ENCODE measurements at regions not wholly inside any gene's neighbourhood (a gene's known extent, or its start where the extent isn't known, plus 50 kb on each side); places are given as distances from the start of the nearest gene placed in this dataset.

- Histone ChIP-seq H3F3A (ENCODE audit: low read depth) (no peaks in the 10 kb centered on the region), H2AFZ (ENCODE audit: low read length) (no peak overlapping the region), H3K27me3 (ENCODE audit: insufficient read depth, low read length, poor library complexity, severe bottlenecking) (no peaks in the 10 kb centered on the region), H3K4me1 (ENCODE audit: insufficient read depth, low read length, poor library complexity, severe bottlenecking) (no peaks in the 10 kb centered on the region), H3K4me2 (ENCODE audit: low read depth, low read length, poor library complexity, severe bottlenecking) (no peak overlapping the region), H3K9me2 (replicated peaks; ENCODE audit: low read depth, low read length) (no peaks in the 10 kb centered on the region), H4K20me1 (ENCODE audit: insufficient read depth, low read length, poor library complexity, severe bottlenecking) (no peaks in the 10 kb centered on the region), H3K79me2 (ENCODE audit: insufficient read depth, low read length) (no peaks in the 10 kb centered on the region), H3K9me3 (ENCODE audit: insufficient read depth, low read depth, low read length) (no peaks in the 10 kb centered on the region), H3K4me3 (ENCODE audit: low read length, poor library complexity, severe bottlenecking) (no peak overlapping the region), H3K9ac (ENCODE audit: low read depth, low read length, poor library complexity, severe bottlenecking) (no peak overlapping the region), H3K36me3 (ENCODE audit: insufficient read depth, low read length) (no peaks in the 10 kb centered on the region)
- TF ChIP-seq CTCF (conservative IDR thresholded peaks at IDR 0.05; ENCODE audit: low read length) (no peak), EZH2phosphoT487 (IDR thresholded peaks at IDR 0.05; ENCODE audit: borderline replicate concordance) (no peak)
Observed at GRCh38 chr18:4589056-4589800, 134.1 kb upstream of the DLGAP1 start.

GRCh38 chr18:4587204-4587603 is 132.1 kb upstream of the DLGAP1 start:
- H3F3A ChIP-seq (ENCODE audit: low read depth) = no peaks in the 10 kb centered on the region
- no peaks in the 10 kb centered on the region for H3K36me3 ChIP-seq (ENCODE audit: insufficient read depth, low read length)
- no peak overlapping the region for H3K4me2 ChIP-seq (ENCODE audit: low read depth, low read length, poor library complexity, severe bottlenecking)
- H3K27me3 ChIP-seq (ENCODE audit: insufficient read depth, low read length, poor library complexity, severe bottlenecking) = no peaks in the 10 kb centered on the region
- H2AFZ ChIP-seq (ENCODE audit: low read length) = no peak overlapping the region
- no peaks in the 10 kb centered on the region for H4K20me1 ChIP-seq (ENCODE audit: insufficient read depth, low read length, poor library complexity, severe bottlenecking)
- H3K9me3 ChIP-seq (ENCODE audit: insufficient read depth, low read depth, low read length) = no peaks in the 10 kb centered on the region
- no peak overlapping the region for H3K4me3 ChIP-seq (ENCODE audit: low read length, poor library complexity, severe bottlenecking)
- TF ChIP-seq EZH2phosphoT487 (IDR thresholded peaks at IDR 0.05; ENCODE audit: borderline replicate concordance) = no peak
- no peak for TF ChIP-seq CTCF (conservative IDR thresholded peaks at IDR 0.05; ENCODE audit: low read length)
- H3K9ac ChIP-seq (ENCODE audit: low read depth, low read length, poor library complexity, severe bottlenecking) = no peak overlapping the region
- H3K9me2 ChIP-seq (replicated peaks; ENCODE audit: low read depth, low read length) = no peaks in the 10 kb centered on the region
- no peaks in the 10 kb centered on the region for H3K4me1 ChIP-seq (ENCODE audit: insufficient read depth, low read length, poor library complexity, severe bottlenecking)
- no peaks in the 10 kb centered on the region for H3K79me2 ChIP-seq (ENCODE audit: insufficient read depth, low read length)

- Histone ChIP-seq H3K4me2 (ENCODE audit: low read depth, low read length, poor library complexity, severe bottlenecking) (no peak overlapping the region), H3K79me2 (ENCODE audit: insufficient read depth, low read length) (no peaks in the 10 kb centered on the region), H3K9me3 (ENCODE audit: insufficient read depth, low read depth, low read length) (no peaks in the 10 kb centered on the region), H3F3A (ENCODE audit: low read depth) (no peaks in the 10 kb centered on the region), H3K9ac (ENCODE audit: low read depth, low read length, poor library complexity, severe bottlenecking) (no peak overlapping the region), H3K4me1 (ENCODE audit: insufficient read depth, low read length, poor library complexity, severe bottlenecking) (no peaks in the 10 kb centered on the region), H3K36me3 (ENCODE audit: insufficient read depth, low read length) (no peaks in the 10 kb centered on the region), H3K9me2 (replicated peaks; ENCODE audit: low read depth, low read length) (no peaks in the 10 kb centered on the region), H2AFZ (ENCODE audit: low read length) (no peak overlapping the region), H3K27me3 (ENCODE audit: insufficient read depth, low read length, poor library complexity, severe bottlenecking) (no peaks in the 10 kb centered on the region), H3K4me3 (ENCODE audit: low read length, poor library complexity, severe bottlenecking) (no peak overlapping the region), H4K20me1 (ENCODE audit: insufficient read depth, low read length, poor library complexity, severe bottlenecking) (no peaks in the 10 kb centered on the region)
- no peak for TF ChIP-seq CTCF (conservative IDR thresholded peaks at IDR 0.05; ENCODE audit: low read length)
- no peak for TF ChIP-seq EZH2phosphoT487 (IDR thresholded peaks at IDR 0.05; ENCODE audit: borderline replicate concordance)
Observed at GRCh38 chr18:4586731-4587130, 131.6 kb upstream of the DLGAP1 start.
